Endothelial cell (in vitro differentiated cells): ENCODE measurements at regions not wholly inside any gene's neighbourhood (a gene's known extent, or its start where the extent isn't known, plus 50 kb on each side); places are given as distances from the start of the nearest gene placed in this dataset.
"Not testable (repeated sequence)": the region's sequence is repeated elsewhere in the genome, so short reads cannot be mapped to it uniquely, and the experiment has no call there.

Source experiments
- DNase-seq: peaks from one replicate; pipeline ENCODE4 v3.0.0; 2021; ENCODE audit warnings: low spot score
- H3K27ac Mint-ChIP-seq: one replicate; pipeline ENCODE4 v1.8.0; 2021; ENCODE audit warnings: mixed read lengths, inconsistent platforms; ENCODE audit not compliant: unreplicated experiment
- H3K27me3 Mint-ChIP-seq: one replicate; pipeline ENCODE4 v1.8.0; 2021; ENCODE audit warnings: mild to moderate bottlenecking, moderate library complexity, mixed read lengths, inconsistent platforms; ENCODE audit not compliant: unreplicated experiment
- H3K36me3 Mint-ChIP-seq: one replicate; pipeline ENCODE4 v1.8.0; 2021; ENCODE audit warnings: mild to moderate bottlenecking, low read depth, mixed read lengths, inconsistent platforms; ENCODE audit not compliant: unreplicated experiment
- H3K4me1 Mint-ChIP-seq: one replicate; pipeline ENCODE4 v1.8.0; 2021; ENCODE audit warnings: mild to moderate bottlenecking, mixed read lengths, inconsistent platforms; ENCODE audit not compliant: unreplicated experiment
- H3K4me3 Mint-ChIP-seq: one replicate; pipeline ENCODE4 v1.8.0; 2021; ENCODE audit warnings: mild to moderate bottlenecking, mixed read lengths, inconsistent platforms; ENCODE audit not compliant: unreplicated experiment
- H3K9me3 Mint-ChIP-seq: one replicate; pipeline ENCODE4 v1.8.0; 2021; ENCODE audit warnings: mixed read lengths, inconsistent platforms; ENCODE audit not compliant: unreplicated experiment
- TF ChIP-seq, protein P1 (sequence below): fragments of 200-600 bp; sonication (generic); IDR thresholded peaks from one replicate; pipeline ENCODE4 v1.5.0; 2021; ENCODE audit warnings: antibody characterized with exemption; ENCODE audit not compliant: unreplicated experiment

DNA sequence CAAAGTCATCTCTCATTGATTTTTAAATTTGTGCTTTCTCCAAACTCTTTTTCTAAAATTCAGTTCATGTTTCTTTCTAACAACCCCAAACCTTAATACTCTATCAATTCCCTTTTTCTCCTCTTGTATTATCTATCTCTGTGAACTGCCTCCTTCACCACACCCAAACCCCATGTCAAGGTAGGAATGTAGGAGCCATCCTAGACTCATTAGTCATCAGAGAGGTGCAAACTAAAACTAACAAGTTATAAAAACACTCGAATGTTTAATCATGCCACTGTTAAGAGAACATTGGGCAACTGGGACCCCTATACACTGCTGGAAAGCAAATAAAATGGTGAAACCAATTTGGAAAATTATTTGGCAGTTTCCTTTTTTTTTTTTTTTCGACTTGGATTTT is 533.8 kb upstream of the LRRN3 start:
- no peaks in the 10 kb centered on the region for H3K4me1 Mint-ChIP-seq
- H3K36me3 Mint-ChIP-seq, result no peaks in the 10 kb centered on the region
- no peak overlapping the region for H3K27ac Mint-ChIP-seq
- DNase-seq, result no peak
- TF ChIP-seq, protein P1, sequence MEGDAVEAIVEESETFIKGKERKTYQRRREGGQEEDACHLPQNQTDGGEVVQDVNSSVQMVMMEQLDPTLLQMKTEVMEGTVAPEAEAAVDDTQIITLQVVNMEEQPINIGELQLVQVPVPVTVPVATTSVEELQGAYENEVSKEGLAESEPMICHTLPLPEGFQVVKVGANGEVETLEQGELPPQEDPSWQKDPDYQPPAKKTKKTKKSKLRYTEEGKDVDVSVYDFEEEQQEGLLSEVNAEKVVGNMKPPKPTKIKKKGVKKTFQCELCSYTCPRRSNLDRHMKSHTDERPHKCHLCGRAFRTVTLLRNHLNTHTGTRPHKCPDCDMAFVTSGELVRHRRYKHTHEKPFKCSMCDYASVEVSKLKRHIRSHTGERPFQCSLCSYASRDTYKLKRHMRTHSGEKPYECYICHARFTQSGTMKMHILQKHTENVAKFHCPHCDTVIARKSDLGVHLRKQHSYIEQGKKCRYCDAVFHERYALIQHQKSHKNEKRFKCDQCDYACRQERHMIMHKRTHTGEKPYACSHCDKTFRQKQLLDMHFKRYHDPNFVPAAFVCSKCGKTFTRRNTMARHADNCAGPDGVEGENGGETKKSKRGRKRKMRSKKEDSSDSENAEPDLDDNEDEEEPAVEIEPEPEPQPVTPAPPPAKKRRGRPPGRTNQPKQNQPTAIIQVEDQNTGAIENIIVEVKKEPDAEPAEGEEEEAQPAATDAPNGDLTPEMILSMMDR, result no peak
- H3K27me3 Mint-ChIP-seq, result no peaks in the 10 kb centered on the region
- H3K9me3 Mint-ChIP-seq, result no peaks in the 10 kb centered on the region
- no peak overlapping the region for H3K4me3 Mint-ChIP-seq

DNA sequence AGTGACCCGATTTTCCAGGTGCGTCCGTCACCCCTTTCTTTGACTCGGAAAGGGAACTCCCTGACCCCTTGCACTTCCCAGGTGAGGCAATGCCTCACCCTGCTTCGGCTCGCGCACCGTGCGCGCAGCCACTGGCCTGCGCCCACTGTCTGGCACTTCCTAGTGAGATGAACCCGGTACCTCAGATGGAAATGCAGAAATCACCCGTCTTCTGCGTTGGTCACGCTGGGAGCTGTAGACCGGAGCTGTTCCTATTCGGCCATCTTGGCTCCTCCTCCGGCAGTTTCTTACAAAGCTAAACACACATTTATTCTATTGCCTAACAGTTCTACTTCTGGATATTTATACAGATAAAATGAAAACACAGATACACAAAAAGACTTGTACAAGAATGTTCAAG is 527.6 kb upstream of the LRRN3 start:
- not testable (repeated sequence) for H3K36me3 Mint-ChIP-seq, H3K4me1 Mint-ChIP-seq, H3K27ac Mint-ChIP-seq, H3K4me3 Mint-ChIP-seq, H3K9me3 Mint-ChIP-seq, DNase-seq, H3K27me3 Mint-ChIP-seq

GRCh38 chr7:110564246-110564645 is 526.7 kb upstream of the LRRN3 start:
- Mint-ChIP-seq H3K9me3 (no peaks in the 10 kb centered on the region), H3K4me1 (no peaks in the 10 kb centered on the region), H3K4me3 (no peak overlapping the region), H3K27me3 (peaks cover 1% of the 10 kb centered on the region), H3K27ac (no peak overlapping the region), H3K36me3 (peaks cover 3% of the 10 kb centered on the region)
- no peak for DNase-seq
- TF ChIP-seq, protein P1, result no peak

DNA sequence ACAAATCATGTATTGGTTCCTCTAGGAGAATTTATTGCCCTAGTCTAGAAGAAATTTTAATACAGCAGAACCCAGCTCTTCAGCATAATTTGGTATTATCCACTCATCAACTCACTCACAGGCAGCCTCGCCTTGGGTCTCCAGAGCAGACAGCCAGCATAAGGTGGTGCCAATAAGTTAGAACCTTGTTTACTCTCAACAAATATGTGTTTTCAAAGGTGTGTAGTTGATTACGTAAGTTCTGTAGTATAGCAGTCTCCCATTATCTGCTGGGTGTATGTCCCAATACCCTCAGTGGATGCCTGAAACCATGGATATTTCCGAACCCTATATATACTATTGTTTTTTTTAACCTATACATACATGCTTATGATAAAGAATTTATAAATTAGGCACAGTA is 522.5 kb upstream of the LRRN3 start:
- Mint-ChIP-seq H3K9me3 (no peaks in the 10 kb centered on the region), H3K27me3 (peaks cover 1% of the 10 kb centered on the region), H3K4me3 (no peak overlapping the region), H3K4me1 (no peaks in the 10 kb centered on the region), H3K27ac (no peak overlapping the region), H3K36me3 (peaks cover under 1% of the 10 kb centered on the region)
- no peak for DNase-seq
- TF ChIP-seq, protein P1, result no peak

GRCh38 chr7:110568932-110569331 is 522.0 kb upstream of the LRRN3 start:
- no peaks in the 10 kb centered on the region for H3K9me3 Mint-ChIP-seq
- TF ChIP-seq, protein P1, result no peak
- H3K4me1 Mint-ChIP-seq, result peaks cover under 1% of the 10 kb centered on the region
- H3K36me3 Mint-ChIP-seq, result no peaks in the 10 kb centered on the region
- H3K27ac Mint-ChIP-seq, result no peak overlapping the region
- DNase-seq, result no peak
- H3K4me3 Mint-ChIP-seq, result no peak overlapping the region
- peaks cover 1% of the 10 kb centered on the region for H3K27me3 Mint-ChIP-seq
